Lower lobe of right lung (tissue), 2 donors: ENCODE measurements at regions not wholly inside any gene's neighbourhood (a gene's known extent, or its start where the extent isn't known, plus 50 kb on each side); places are given as distances from the start of the nearest gene placed in this dataset.

Source experiments
- ATAC-seq, 2 donors: fragments of 200-7000 bp; cut with Tn5 transposase; one replicate each; pipeline ENCODE4 v1.9.1; 2020 to 2022; ENCODE audit warnings: mild to moderate bottlenecking in 2 of 2, moderate library complexity in 2 of 2
- DNase-seq: peaks from one replicate; pipeline ENCODE4 v3.0.0-alpha.2; 2020
- H3K27ac ChIP-seq: fragments of 200-600 bp; one replicate; pipeline ENCODE4 v1.8.0; 2022
- H3K27me3 ChIP-seq: fragments of 200-600 bp; one replicate; pipeline ENCODE4 v1.8.0; 2022; ENCODE audit warnings: low read depth
- H3K36me3 ChIP-seq: fragments of 200-600 bp; one replicate; pipeline ENCODE4 v1.8.0; 2022; ENCODE audit warnings: mild to moderate bottlenecking
- H3K4me1 ChIP-seq: fragments of 200-600 bp; one replicate; pipeline ENCODE4 v1.8.0; 2022
- H3K4me3 ChIP-seq: fragments of 200-600 bp; one replicate; pipeline ENCODE4 v1.8.0; 2022; ENCODE audit warnings: mild to moderate bottlenecking
- H3K9me3 ChIP-seq: fragments of 200-600 bp; one replicate; pipeline ENCODE4 v1.8.0; 2022
- CTCF ChIP-seq: fragments of 200-600 bp; IDR thresholded peaks from one replicate; pipeline ENCODE4 v1.8.0; 2022; ENCODE audit warnings: antibody characterized with exemption, mild to moderate bottlenecking
- intact Hi-C: fragments of 100-400 bp; cut with DNase I; formaldehyde crosslinking; loops from one replicate; pipeline ENCODE4 v1.11.0; 2022
- donor health status: DM: no; HTN: yes; CAD: no; lungs with severe emphysema.

- Histone ChIP-seq H3K27me3 (no peaks in the 10 kb centered on the region), H3K36me3 (no peaks in the 10 kb centered on the region), H3K4me1 (no peaks in the 10 kb centered on the region), H3K9me3 (no peaks in the 10 kb centered on the region), H3K27ac (no peak overlapping the region), H3K4me3 (no peak overlapping the region)
- intact Hi-C loops: no loop called here
- no peak for TF ChIP-seq CTCF
- no peak for ATAC-seq
- no peak for DNase-seq
These were observed 62.4 kb upstream of the GLIS3 start for GRCh38 chr9:4362281-4362680.

- DNase-seq (no peak), ATAC-seq (no peak)
- Histone ChIP-seq H3K4me1 (no peaks in the 10 kb centered on the region), H3K27me3 (no peaks in the 10 kb centered on the region), H3K4me3 (no peak overlapping the region), H3K9me3 (no peaks in the 10 kb centered on the region), H3K27ac (no peak overlapping the region), H3K36me3 (no peaks in the 10 kb centered on the region)
- intact Hi-C loops: no loop called here
- no peak for TF ChIP-seq CTCF
These were observed 59.1 kb upstream of the GLIS3 start for GRCh38 chr9:4359016-4359415.

DNA sequence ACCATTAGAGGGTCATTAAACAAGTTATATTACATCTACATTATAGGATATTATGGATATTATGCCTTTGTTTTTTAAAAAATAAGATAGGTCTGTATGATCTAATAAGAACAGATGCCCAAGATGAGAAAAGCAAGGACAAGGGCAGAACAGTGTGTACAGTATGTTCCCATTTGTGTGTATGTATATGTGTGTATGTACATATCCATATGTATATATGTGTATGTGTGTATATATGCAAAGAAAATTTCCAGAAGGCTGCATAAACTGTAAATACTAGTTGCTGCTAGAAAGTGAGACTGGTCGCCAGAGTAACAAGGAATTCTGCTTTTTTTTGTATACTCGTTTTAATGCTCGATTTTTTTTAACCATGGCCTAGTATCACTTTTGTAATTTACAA, 58.1 kb upstream of the GLIS3 start:
- Histone ChIP-seq H3K27ac (no peak overlapping the region), H3K36me3 (no peaks in the 10 kb centered on the region), H3K4me1 (no peaks in the 10 kb centered on the region), H3K4me3 (no peak overlapping the region), H3K27me3 (no peaks in the 10 kb centered on the region), H3K9me3 (no peaks in the 10 kb centered on the region)
- TF ChIP-seq CTCF: no peak
- intact Hi-C loops: no loop called here
- DNase-seq: no peak
- ATAC-seq: no peak

- Histone ChIP-seq H3K36me3 (no peaks in the 10 kb centered on the region), H3K4me3 (no peak overlapping the region), H3K4me1 (no peaks in the 10 kb centered on the region), H3K27me3 (no peaks in the 10 kb centered on the region), H3K9me3 (no peaks in the 10 kb centered on the region), H3K27ac (no peak overlapping the region)
- no peak for TF ChIP-seq CTCF
- ATAC-seq (no peak), DNase-seq (no peak)
- intact Hi-C loops: no loop called here
These were observed 56.4 kb upstream of the GLIS3 start for GRCh38 chr9:4356306-4356705.

GRCh38 chr9:4353236-4353635, 53.4 kb upstream of the GLIS3 start:
- no peaks in the 10 kb centered on the region for H3K36me3 ChIP-seq
- no peaks in the 10 kb centered on the region for H3K4me1 ChIP-seq
- ATAC-seq (no peak), DNase-seq (no peak)
- H3K27me3 ChIP-seq: no peaks in the 10 kb centered on the region
- TF ChIP-seq CTCF: no peak
- H3K9me3 ChIP-seq: no peaks in the 10 kb centered on the region
- H3K4me3 ChIP-seq: no peak overlapping the region
- intact Hi-C loops: no loop called here
- H3K27ac ChIP-seq: no peak overlapping the region

DNA sequence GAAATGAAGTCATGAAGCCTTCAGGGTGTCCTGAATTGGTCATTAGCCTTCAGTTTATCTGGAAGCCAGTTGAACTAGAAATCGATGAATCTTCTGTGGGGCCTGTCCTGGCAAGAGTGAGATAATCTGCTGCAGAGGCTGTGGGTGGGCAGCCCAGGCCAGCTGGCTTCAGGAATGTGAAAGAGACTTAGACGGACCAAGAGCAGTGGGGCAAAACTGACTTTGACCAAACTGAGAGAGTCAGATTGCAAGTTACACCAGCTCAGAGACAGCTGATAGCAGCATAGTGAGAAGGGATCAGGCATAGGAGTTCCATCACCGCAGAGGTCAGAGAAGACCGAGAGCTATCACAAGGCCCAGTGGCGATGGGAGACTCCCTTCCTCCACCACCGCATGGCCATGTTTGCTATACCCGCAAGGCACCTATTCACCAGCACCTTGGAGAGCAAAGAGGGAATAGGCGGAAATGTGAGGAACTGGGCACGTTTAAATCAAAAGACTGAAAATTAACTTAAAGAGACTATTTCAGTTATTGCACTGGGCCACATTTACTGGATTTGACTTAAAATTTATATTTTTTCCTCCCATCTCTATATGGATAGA, 50.0 kb upstream of the GLIS3 start:
- no peaks in the 10 kb centered on the region for H3K27me3 ChIP-seq
- H3K9me3 ChIP-seq: no peaks in the 10 kb centered on the region
- H3K4me1 ChIP-seq: no peaks in the 10 kb centered on the region
- TF ChIP-seq CTCF: no peak
- ATAC-seq (no peak), DNase-seq (no peak)
- intact Hi-C loops: no loop called here
- no peak overlapping the region for H3K4me3 ChIP-seq
- no peaks in the 10 kb centered on the region for H3K36me3 ChIP-seq
- H3K27ac ChIP-seq: no peak overlapping the region
